Activated CD8-positive, alpha-beta T cell treated with anti-CD3 and anti-CD28 coated beads for 36 hours (primary cell): ENCODE measurements at regions not wholly inside any gene's neighbourhood (a gene's known extent, or its start where the extent isn't known, plus 50 kb on each side); places are given as distances from the start of the nearest gene placed in this dataset.

Source experiments
- ATAC-seq: fragments of 200-7000 bp; cut with Tn5 transposase; one replicate; pipeline ENCODE4 v1.10.0; 2021; ENCODE audit warnings: mild to moderate bottlenecking, moderate library complexity
- CTCF ChIA-PET: fragments of 350-600 bp; sonication (Branson Sonifier 250); formaldehyde crosslinking; loops from one replicate; lab custom pipeline; 2021; ENCODE audit warnings: antibody characterized with exemption; lab: Charles Lee
- POLR2A ChIA-PET: fragments of 350-600 bp; sonication (Branson Sonifier 250); formaldehyde crosslinking; loops from one replicate; lab custom pipeline; 2021; ENCODE audit warnings: antibody characterized with exemption; lab: Charles Lee
- DNase-seq: peaks from one replicate; pipeline ENCODE4 v3.0.0-alpha.2; 2020
- H3K27ac Mint-ChIP-seq: one replicate; pipeline ENCODE4 v1.8.0; 2021; ENCODE audit warnings: mild to moderate bottlenecking, mixed read lengths
- H3K27me3 Mint-ChIP-seq: one replicate; pipeline ENCODE4 v1.8.0; 2021; ENCODE audit warnings: mixed read lengths
- H3K36me3 Mint-ChIP-seq: one replicate; pipeline ENCODE4 v1.8.0; 2021; ENCODE audit warnings: low read depth, mixed read lengths
- H3K4me1 Mint-ChIP-seq: one replicate; pipeline ENCODE4 v1.8.0; 2021; ENCODE audit warnings: low read depth, mixed read lengths
- H3K4me3 Mint-ChIP-seq: one replicate; pipeline ENCODE4 v1.8.0; 2021; ENCODE audit warnings: mild to moderate bottlenecking, moderate library complexity, mixed read lengths
- H3K9me3 Mint-ChIP-seq: one replicate; pipeline ENCODE4 v1.8.0; 2021; ENCODE audit warnings: mixed read lengths
- intact Hi-C: fragments of 100-400 bp; cut with micrococcal nuclease; formaldehyde crosslinking; loops from one replicate; pipeline ENCODE4 v1.10.0; 2022
- TF ChIP-seq, protein P1 (sequence below): fragments of 200-600 bp; IDR thresholded peaks from one replicate; pipeline ENCODE4 v1.8.0; 2022; ENCODE audit warnings: antibody characterized with exemption, mild to moderate bottlenecking

DNA sequence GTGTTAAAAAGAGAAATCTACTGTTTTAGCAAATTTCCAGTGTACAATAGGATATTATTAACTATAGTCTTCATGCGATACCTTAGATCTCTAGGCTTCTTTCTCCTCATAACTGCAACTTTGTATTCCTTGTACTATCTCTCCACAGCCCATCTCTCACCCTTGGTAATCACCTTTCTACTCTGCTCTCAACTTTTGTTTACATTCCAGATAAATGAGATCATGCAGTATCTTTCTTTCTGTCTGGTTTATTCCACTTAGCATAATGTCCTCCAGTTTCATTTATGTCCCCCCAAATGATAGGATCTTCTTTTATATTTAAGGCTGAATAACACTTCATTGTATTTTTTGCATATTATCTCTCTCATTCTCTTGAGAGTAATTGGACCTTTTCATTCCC is 165.5 kb downstream of the HS3ST1 start:
- ChIA-PET CTCF (no interaction called here), POLR2A (no interaction called here)
- no peak for ATAC-seq
- peaks cover 3% of the 10 kb centered on the region for H3K27me3 Mint-ChIP-seq
- intact Hi-C loops, result no loop called here
- H3K27ac Mint-ChIP-seq, result no peak overlapping the region
- H3K4me1 Mint-ChIP-seq, result no peaks in the 10 kb centered on the region
- TF ChIP-seq, protein P1, sequence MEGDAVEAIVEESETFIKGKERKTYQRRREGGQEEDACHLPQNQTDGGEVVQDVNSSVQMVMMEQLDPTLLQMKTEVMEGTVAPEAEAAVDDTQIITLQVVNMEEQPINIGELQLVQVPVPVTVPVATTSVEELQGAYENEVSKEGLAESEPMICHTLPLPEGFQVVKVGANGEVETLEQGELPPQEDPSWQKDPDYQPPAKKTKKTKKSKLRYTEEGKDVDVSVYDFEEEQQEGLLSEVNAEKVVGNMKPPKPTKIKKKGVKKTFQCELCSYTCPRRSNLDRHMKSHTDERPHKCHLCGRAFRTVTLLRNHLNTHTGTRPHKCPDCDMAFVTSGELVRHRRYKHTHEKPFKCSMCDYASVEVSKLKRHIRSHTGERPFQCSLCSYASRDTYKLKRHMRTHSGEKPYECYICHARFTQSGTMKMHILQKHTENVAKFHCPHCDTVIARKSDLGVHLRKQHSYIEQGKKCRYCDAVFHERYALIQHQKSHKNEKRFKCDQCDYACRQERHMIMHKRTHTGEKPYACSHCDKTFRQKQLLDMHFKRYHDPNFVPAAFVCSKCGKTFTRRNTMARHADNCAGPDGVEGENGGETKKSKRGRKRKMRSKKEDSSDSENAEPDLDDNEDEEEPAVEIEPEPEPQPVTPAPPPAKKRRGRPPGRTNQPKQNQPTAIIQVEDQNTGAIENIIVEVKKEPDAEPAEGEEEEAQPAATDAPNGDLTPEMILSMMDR, result no peak
- DNase-seq, result no peak
- peaks cover 6% of the 10 kb centered on the region for H3K9me3 Mint-ChIP-seq
- H3K4me3 Mint-ChIP-seq, result no peak overlapping the region
- H3K36me3 Mint-ChIP-seq, result no peaks in the 10 kb centered on the region

DNA sequence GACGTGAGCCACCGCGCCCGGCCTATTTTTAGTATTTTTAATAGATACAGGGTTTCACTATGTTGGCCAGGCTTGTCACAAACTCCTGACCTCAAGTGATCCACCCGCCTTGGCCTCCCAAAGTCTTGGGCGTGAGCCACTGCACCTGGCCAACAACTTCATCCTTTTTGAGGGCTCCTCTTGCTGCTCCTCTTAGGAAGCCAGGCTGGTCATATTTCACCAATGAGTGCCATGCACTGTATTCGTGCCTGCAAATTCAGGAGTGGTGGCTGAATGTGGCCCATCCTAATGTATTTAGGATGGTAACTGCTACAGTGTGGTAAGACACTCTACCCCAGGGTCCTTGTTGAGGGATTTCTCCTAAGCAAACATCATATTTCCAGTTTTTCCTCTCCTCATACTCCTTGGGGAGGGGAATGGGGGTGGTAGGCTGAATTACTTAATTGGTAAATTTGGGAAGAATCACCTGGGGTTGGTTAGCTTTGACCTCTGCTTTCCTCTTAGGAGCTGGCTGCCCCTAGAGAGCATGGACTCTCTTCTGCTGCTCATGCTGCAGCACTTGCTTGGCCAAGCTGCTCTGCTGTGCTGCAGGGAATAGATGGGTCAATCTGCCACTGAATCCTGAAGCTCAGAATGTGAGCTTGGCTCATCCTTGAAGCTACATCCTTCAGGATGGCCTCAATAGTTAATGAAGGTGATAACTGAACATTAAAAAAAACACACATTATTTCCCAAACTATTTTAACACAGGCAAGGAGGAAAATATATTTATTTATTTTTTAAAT is 167.4 kb downstream of the HS3ST1 start:
- Mint-ChIP-seq H3K27ac (no peak overlapping the region), H3K27me3 (no peaks in the 10 kb centered on the region), H3K4me3 (no peak overlapping the region), H3K36me3 (no peaks in the 10 kb centered on the region), H3K9me3 (no peaks in the 10 kb centered on the region), H3K4me1 (no peaks in the 10 kb centered on the region)
- TF ChIP-seq, protein P1, result no peak
- intact Hi-C loops, result no loop called here
- DNase-seq, result no peak
- no peak for ATAC-seq
- CTCF ChIA-PET, result no interaction called here
- POLR2A ChIA-PET, result no interaction called here

DNA sequence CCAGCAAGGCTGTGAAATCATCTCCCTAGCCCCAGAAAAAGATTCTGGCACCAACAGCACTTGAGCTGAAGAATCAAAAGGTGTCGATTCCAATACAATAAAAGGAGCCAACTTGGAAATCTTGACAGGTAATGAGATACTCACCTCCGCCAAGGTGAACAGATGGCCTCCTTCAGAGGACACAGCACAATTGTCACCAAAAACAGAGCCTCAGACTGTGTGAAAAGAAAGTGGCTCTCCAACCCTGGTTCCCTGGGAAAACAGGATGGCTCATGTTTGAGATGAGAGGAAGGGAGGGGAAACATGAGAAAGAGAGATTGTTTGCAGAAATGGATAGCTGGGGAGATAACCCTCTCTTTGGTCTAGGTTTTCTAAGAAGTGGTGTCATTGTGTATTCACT is 168.9 kb downstream of the HS3ST1 start:
- Mint-ChIP-seq H3K36me3 (no peaks in the 10 kb centered on the region), H3K27ac (no peak overlapping the region), H3K27me3 (no peaks in the 10 kb centered on the region), H3K4me1 (no peaks in the 10 kb centered on the region), H3K9me3 (no peaks in the 10 kb centered on the region), H3K4me3 (no peak overlapping the region)
- DNase-seq (no peak), ATAC-seq (no peak)
- ChIA-PET POLR2A (no interaction called here), CTCF (interaction anchor here (0.6 kb wide), 1 partner anchor 224 kb away, joined by 3 read pairs; no protein-coding TSS in a partner anchor)
- intact Hi-C loops, result no loop called here
- TF ChIP-seq, protein P1, result no peak

DNA sequence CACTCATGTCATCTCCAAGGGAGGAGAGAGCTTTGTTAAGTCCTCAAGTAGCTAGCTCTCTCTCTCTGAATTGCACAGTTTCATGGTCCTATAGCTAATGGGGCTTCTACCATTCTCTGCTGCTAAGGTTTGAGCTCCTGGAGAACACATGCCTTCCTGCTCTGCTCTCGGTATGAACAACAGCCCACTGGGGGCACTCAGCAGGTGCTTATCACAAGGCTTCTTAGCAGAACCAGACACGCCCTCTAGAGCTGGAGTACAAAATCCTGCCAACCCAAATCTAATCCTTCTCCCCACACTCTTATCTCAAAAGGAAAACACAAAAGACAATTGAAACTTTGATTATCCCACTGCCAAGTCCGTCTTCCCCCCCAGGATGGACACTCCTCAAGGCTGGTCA is 176.5 kb downstream of the HS3ST1 start:
- Mint-ChIP-seq H3K9me3 (no peaks in the 10 kb centered on the region), H3K4me1 (no peaks in the 10 kb centered on the region), H3K27ac (no peak overlapping the region), H3K36me3 (no peaks in the 10 kb centered on the region), H3K27me3 (no peaks in the 10 kb centered on the region), H3K4me3 (no peak overlapping the region)
- TF ChIP-seq, protein P1, result no peak
- ATAC-seq (no peak), DNase-seq (no peak)
- CTCF ChIA-PET, result no interaction called here
- POLR2A ChIA-PET, result no interaction called here
- intact Hi-C loops, result no loop called here

DNA sequence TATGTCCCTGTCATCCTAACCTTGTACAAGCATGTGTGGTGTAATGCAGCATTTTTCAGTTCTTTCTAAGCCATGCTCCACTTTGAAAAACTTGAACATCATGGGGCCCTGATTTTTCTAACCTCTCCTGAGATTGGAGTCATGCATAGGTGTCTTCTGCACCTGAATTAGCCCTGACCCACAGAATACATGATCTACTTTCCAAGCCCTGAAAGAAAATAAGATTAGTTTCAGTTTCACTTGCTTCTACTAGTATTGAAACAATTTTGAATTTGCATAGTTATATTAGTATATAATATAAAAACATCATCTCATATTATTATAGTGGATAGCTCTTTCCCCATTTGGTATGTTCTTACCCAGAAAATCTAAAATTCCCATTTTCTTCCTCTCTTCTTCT is 178.2 kb downstream of the HS3ST1 start:
- Mint-ChIP-seq H3K27ac (no peak overlapping the region), H3K4me3 (no peak overlapping the region), H3K36me3 (no peaks in the 10 kb centered on the region), H3K4me1 (no peaks in the 10 kb centered on the region), H3K9me3 (no peaks in the 10 kb centered on the region), H3K27me3 (no peaks in the 10 kb centered on the region)
- ChIA-PET POLR2A (no interaction called here), CTCF (no interaction called here)
- DNase-seq (no peak), ATAC-seq (no peak)
- TF ChIP-seq, protein P1, result no peak
- intact Hi-C loops, result no loop called here
